ENCODE measurements at regions not wholly inside any gene's neighbourhood (a gene's known extent, or its start where the extent isn't known, plus 50 kb on each side); places are given as distances from the start of the nearest gene placed in this dataset.

- no peaks in the 10 kb centered on the region for H3K9me3 ChIP-seq (ENCODE audit: low read depth, low read length)
- no peaks in the 10 kb centered on the region for H3K27me3 ChIP-seq (ENCODE audit: insufficient read depth, low read length)
- H4K20me1 ChIP-seq (ENCODE audit: insufficient read depth, low read length), result no peaks in the 10 kb centered on the region
- H3K27ac ChIP-seq (ENCODE audit: low read depth, low read length), result no peak overlapping the region
- H3K4me2 ChIP-seq (ENCODE audit: insufficient read depth, low read length), result no peak overlapping the region
- no peaks in the 10 kb centered on the region for H3K36me3 ChIP-seq (ENCODE audit: insufficient read depth, low read length)
- H3K4me3 ChIP-seq (ENCODE audit: insufficient read depth, low read length), result no peak overlapping the region
- DNase-seq (ENCODE audit: insufficient read length, low spot score, missing footprints), result no peak
- no peak for TF ChIP-seq CTCF (IDR thresholded peaks at IDR 0.05; ENCODE audit: extremely low read depth, low read depth, low read length)
- no peak overlapping the region for H2AFZ ChIP-seq (ENCODE audit: low read length)
- H3K4me1 ChIP-seq (ENCODE audit: insufficient read depth, low read length), result no peaks in the 10 kb centered on the region
- no peaks in the 10 kb centered on the region for H3K79me2 ChIP-seq (ENCODE audit: insufficient read depth, low read length)
Observed at GRCh38 chr5:5704352-5704751, 281.9 kb downstream of the ICE1 start.

GRCh38 chr5:5702934-5703333, 280.5 kb downstream of the ICE1 start:
- Histone ChIP-seq H3K36me3 (ENCODE audit: insufficient read depth, low read length) (no peaks in the 10 kb centered on the region), H4K20me1 (ENCODE audit: insufficient read depth, low read length) (no peaks in the 10 kb centered on the region), H3K79me2 (ENCODE audit: insufficient read depth, low read length) (no peaks in the 10 kb centered on the region), H3K4me1 (ENCODE audit: insufficient read depth, low read length) (no peaks in the 10 kb centered on the region), H3K4me3 (ENCODE audit: insufficient read depth, low read length) (no peak overlapping the region), H3K27ac (ENCODE audit: low read depth, low read length) (no peak overlapping the region), H3K4me2 (ENCODE audit: insufficient read depth, low read length) (no peak overlapping the region), H3K27me3 (ENCODE audit: insufficient read depth, low read length) (no peaks in the 10 kb centered on the region), H2AFZ (ENCODE audit: low read length) (no peak overlapping the region), H3K9me3 (ENCODE audit: low read depth, low read length) (peaks cover 3% of the 10 kb centered on the region)
- no peak for DNase-seq (ENCODE audit: insufficient read length, low spot score, missing footprints)
- TF ChIP-seq CTCF (IDR thresholded peaks at IDR 0.05; ENCODE audit: extremely low read depth, low read depth, low read length), result no peak

- no peak overlapping the region for H3K4me3 ChIP-seq (ENCODE audit: insufficient read depth, low read length)
- H4K20me1 ChIP-seq (ENCODE audit: insufficient read depth, low read length), result no peaks in the 10 kb centered on the region
- H3K27me3 ChIP-seq (ENCODE audit: insufficient read depth, low read length), result no peaks in the 10 kb centered on the region
- H3K79me2 ChIP-seq (ENCODE audit: insufficient read depth, low read length), result no peaks in the 10 kb centered on the region
- no peaks in the 10 kb centered on the region for H3K4me1 ChIP-seq (ENCODE audit: insufficient read depth, low read length)
- H3K36me3 ChIP-seq (ENCODE audit: insufficient read depth, low read length), result no peaks in the 10 kb centered on the region
- H3K27ac ChIP-seq (ENCODE audit: low read depth, low read length), result no peak overlapping the region
- no peak for TF ChIP-seq CTCF (IDR thresholded peaks at IDR 0.05; ENCODE audit: extremely low read depth, low read depth, low read length)
- peaks cover 3% of the 10 kb centered on the region for H3K9me3 ChIP-seq (ENCODE audit: low read depth, low read length)
- no peak overlapping the region for H3K4me2 ChIP-seq (ENCODE audit: insufficient read depth, low read length)
- no peak overlapping the region for H2AFZ ChIP-seq (ENCODE audit: low read length)
- no peak for DNase-seq (ENCODE audit: insufficient read length, low spot score, missing footprints)
Observed at GRCh38 chr5:5700549-5700948, 278.1 kb downstream of the ICE1 start.

GRCh38 chr5:5699062-5699461, 276.6 kb downstream of the ICE1 start:
- H3K4me2 ChIP-seq (ENCODE audit: insufficient read depth, low read length), result no peak overlapping the region
- no peak overlapping the region for H3K4me3 ChIP-seq (ENCODE audit: insufficient read depth, low read length)
- TF ChIP-seq CTCF (IDR thresholded peaks at IDR 0.05; ENCODE audit: extremely low read depth, low read depth, low read length), result no peak
- H2AFZ ChIP-seq (ENCODE audit: low read length), result no peak overlapping the region
- H3K27ac ChIP-seq (ENCODE audit: low read depth, low read length), result no peak overlapping the region
- no peaks in the 10 kb centered on the region for H3K36me3 ChIP-seq (ENCODE audit: insufficient read depth, low read length)
- no peaks in the 10 kb centered on the region for H3K27me3 ChIP-seq (ENCODE audit: insufficient read depth, low read length)
- H3K79me2 ChIP-seq (ENCODE audit: insufficient read depth, low read length), result no peaks in the 10 kb centered on the region
- no peaks in the 10 kb centered on the region for H4K20me1 ChIP-seq (ENCODE audit: insufficient read depth, low read length)
- peaks cover 3% of the 10 kb centered on the region for H3K9me3 ChIP-seq (ENCODE audit: low read depth, low read length)
- H3K4me1 ChIP-seq (ENCODE audit: insufficient read depth, low read length), result no peaks in the 10 kb centered on the region
- no peak for DNase-seq (ENCODE audit: insufficient read length, low spot score, missing footprints)
